ENCODE measurements at regions not wholly inside any gene's neighbourhood (a gene's known extent, or its start where the extent isn't known, plus 50 kb on each side); places are given as distances from the start of the nearest gene placed in this dataset.

DNA sequence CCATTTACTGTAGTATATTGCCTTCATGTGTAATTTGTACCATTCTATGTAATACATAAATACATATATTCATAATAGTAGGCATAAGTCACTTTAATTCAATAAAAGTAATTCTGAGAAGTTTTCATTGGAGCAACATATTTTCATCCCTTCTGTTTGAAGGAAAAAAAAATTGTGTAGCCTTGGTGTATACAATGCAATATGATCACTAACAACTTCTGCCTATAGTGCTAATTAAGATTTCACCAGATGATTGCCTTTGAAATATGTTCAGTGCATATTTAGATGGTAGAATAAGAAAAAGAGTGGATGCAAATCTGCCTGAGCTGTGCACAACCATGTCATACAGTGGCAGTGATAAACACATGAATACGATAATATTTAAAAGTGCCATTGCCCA is 996.8 kb downstream of the EFNA5 start:
- no peaks in the 10 kb centered on the region for H3K9me3 ChIP-seq
- intact Hi-C loops (cut with DNase I; ENCODE audit: low total_unique reads), result no loop called here

DNA sequence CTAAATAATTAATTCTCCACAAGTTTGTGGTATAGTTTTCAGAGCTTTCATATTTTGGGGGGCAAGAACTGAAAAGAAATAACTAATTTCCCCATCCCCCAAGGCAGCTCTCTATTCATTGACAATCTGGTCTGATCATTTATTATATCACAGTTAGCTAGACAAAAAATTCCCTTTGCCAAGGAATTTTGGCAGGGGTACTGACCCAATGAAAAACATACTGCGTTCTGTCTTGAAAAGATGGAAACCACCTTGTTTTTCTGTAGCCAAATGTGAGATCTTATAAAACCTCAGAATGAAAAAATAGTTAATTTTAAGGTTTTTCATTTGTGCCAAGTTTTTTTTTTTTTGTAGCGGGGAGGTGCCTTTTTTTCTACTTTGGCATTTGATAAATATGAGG is 1008.9 kb downstream of the EFNA5 start:
- no peaks in the 10 kb centered on the region for H3K4me1 ChIP-seq
- no peak overlapping the region for H3K4me3 ChIP-seq
- intact Hi-C loops (cut with DNase I; ENCODE audit: low total_unique reads), result no loop called here
- DNase-seq, result peak in 1 of 2 donors; percentile 42
- H3K27me3 ChIP-seq, result no peaks in the 10 kb centered on the region
- TF ChIP-seq EP300 (IDR thresholded peaks at IDR 0.05), result no peak
- TF ChIP-seq POLR2A (IDR thresholded peaks at IDR 0.05), result no peak
- no peak for TF ChIP-seq POLR2AphosphoS5 (IDR thresholded peaks at IDR 0.05)
- TF ChIP-seq, protein P1, sequence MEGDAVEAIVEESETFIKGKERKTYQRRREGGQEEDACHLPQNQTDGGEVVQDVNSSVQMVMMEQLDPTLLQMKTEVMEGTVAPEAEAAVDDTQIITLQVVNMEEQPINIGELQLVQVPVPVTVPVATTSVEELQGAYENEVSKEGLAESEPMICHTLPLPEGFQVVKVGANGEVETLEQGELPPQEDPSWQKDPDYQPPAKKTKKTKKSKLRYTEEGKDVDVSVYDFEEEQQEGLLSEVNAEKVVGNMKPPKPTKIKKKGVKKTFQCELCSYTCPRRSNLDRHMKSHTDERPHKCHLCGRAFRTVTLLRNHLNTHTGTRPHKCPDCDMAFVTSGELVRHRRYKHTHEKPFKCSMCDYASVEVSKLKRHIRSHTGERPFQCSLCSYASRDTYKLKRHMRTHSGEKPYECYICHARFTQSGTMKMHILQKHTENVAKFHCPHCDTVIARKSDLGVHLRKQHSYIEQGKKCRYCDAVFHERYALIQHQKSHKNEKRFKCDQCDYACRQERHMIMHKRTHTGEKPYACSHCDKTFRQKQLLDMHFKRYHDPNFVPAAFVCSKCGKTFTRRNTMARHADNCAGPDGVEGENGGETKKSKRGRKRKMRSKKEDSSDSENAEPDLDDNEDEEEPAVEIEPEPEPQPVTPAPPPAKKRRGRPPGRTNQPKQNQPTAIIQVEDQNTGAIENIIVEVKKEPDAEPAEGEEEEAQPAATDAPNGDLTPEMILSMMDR (IDR thresholded peaks at IDR 0.05), result no peak
- no peak overlapping the region for H3K27ac ChIP-seq
- H3K9me3 ChIP-seq, result no peaks in the 10 kb centered on the region
- H3K36me3 ChIP-seq, result no peaks in the 10 kb centered on the region
- 27 to 56% (median 35%) methylated on average over 2 of the region's 2 CpGs for WGBS, 5 donors

More for the DNA sequence above, 996.8 kb downstream of the EFNA5 start:
- no peak for DNase-seq
- WGBS, 5 donors, result 80 to 96% (median 92%) methylated on average over 1 of the region's 1 CpG
- no peak overlapping the region for H3K27ac ChIP-seq
- H3K4me3 ChIP-seq, result no peak overlapping the region
- no peaks in the 10 kb centered on the region for H3K36me3 ChIP-seq
- no peaks in the 10 kb centered on the region for H3K27me3 ChIP-seq
- no peak for TF ChIP-seq POLR2A (IDR thresholded peaks at IDR 0.05)
- TF ChIP-seq, protein P1 (IDR thresholded peaks at IDR 0.05), result no peak
- TF ChIP-seq POLR2AphosphoS5 (IDR thresholded peaks at IDR 0.05), result no peak
- no peak for TF ChIP-seq EP300 (IDR thresholded peaks at IDR 0.05)
- peaks cover 0 to 8% (median 2%) of the 10 kb centered on the region in 4 donors for H3K4me1 ChIP-seq

DNA sequence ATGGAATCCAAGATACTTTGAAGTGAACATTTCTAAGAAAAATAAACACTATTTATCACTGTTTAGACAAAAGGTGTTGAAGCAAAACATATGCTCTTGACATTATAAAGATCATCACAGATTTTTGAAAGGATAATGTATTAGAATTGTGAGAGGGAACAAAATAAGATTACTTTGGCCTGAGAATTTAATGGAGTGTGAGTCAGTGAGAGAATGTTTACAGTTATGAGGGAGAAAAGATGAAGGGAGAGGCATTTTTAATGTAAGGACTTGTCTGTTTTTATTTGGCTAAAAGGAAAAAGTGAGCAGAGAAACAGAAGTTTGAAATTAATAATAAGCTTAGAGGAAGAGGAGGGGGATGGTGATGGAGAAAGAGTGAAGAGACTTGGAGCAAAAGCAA is 1010.1 kb downstream of the EFNA5 start:
- H3K27ac ChIP-seq, result no peak overlapping the region
- no peak overlapping the region for H3K4me3 ChIP-seq
- H3K4me1 ChIP-seq, result no peaks in the 10 kb centered on the region
- TF ChIP-seq POLR2AphosphoS5 (IDR thresholded peaks at IDR 0.05) (no peak), EP300 (IDR thresholded peaks at IDR 0.05) (no peak), POLR2A (IDR thresholded peaks at IDR 0.05) (no peak)
- TF ChIP-seq, protein P1 (IDR thresholded peaks at IDR 0.05), result no peak
- no peaks in the 10 kb centered on the region for H3K36me3 ChIP-seq
- H3K9me3 ChIP-seq, result no peaks in the 10 kb centered on the region
- DNase-seq, result peak in 1 of 2 donors; percentile 12
- intact Hi-C loops (cut with DNase I; ENCODE audit: low total_unique reads), result no loop called here
- no peaks in the 10 kb centered on the region for H3K27me3 ChIP-seq

DNA sequence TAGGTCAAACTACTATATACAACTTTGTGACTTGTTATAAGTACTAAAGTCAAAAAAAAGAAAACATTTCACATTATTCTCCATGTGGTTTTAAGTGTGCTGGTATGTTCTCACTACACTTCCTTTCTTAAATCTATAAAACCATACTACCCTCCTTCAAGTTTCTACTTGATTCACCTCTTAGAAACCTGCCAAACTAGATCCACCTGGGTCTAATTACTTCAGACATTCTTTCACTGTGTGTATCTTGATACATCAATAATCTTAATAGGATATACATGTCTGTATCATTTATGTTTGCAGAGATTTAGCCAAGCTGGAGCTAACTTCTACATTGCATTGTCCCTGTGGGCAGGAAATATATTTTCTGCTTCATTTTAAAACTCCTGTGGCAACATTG is 1012.6 kb downstream of the EFNA5 start:
- intact Hi-C loops (cut with DNase I; ENCODE audit: low total_unique reads), result no loop called here
- no peak overlapping the region for H3K4me3 ChIP-seq
- H3K4me1 ChIP-seq, result no peaks in the 10 kb centered on the region
- TF ChIP-seq EP300 (IDR thresholded peaks at IDR 0.05), result no peak
- TF ChIP-seq, protein P1 (IDR thresholded peaks at IDR 0.05), result no peak
- no peak for TF ChIP-seq POLR2A (IDR thresholded peaks at IDR 0.05)
- TF ChIP-seq POLR2AphosphoS5 (IDR thresholded peaks at IDR 0.05), result no peak
- no peaks in the 10 kb centered on the region for H3K36me3 ChIP-seq
- no peak overlapping the region for H3K27ac ChIP-seq
- no peak for DNase-seq
- peaks cover 0 to 18% (median 2%) of the 10 kb centered on the region in 4 donors for H3K9me3 ChIP-seq
- no peaks in the 10 kb centered on the region for H3K27me3 ChIP-seq

Data from stomach (tissue), 8 donors.